ENCODE measurements at regions not wholly inside any gene's neighbourhood (a gene's known extent, or its start where the extent isn't known, plus 50 kb on each side); places are given as distances from the start of the nearest gene placed in this dataset.

DNA sequence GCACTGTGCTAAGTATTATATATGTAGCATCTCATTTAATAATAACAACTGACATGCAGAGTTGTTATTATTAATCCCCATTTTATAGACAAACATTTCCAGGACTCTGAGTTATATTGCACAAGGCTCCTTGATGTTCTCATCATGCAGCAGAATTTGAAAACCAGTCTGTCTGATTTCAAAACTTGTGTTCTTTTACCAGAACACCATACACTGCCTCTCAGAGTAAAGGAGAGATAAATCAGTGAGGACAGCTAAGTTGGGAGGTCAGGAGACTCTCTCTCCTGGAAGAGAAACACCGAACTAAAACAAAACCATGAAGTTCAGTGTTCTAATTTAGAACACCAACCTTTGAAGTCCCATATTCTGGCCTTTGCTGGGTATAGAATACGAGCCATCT lies 92.7 kb upstream of the TNC start:
- DNase-seq: no peak

DNA sequence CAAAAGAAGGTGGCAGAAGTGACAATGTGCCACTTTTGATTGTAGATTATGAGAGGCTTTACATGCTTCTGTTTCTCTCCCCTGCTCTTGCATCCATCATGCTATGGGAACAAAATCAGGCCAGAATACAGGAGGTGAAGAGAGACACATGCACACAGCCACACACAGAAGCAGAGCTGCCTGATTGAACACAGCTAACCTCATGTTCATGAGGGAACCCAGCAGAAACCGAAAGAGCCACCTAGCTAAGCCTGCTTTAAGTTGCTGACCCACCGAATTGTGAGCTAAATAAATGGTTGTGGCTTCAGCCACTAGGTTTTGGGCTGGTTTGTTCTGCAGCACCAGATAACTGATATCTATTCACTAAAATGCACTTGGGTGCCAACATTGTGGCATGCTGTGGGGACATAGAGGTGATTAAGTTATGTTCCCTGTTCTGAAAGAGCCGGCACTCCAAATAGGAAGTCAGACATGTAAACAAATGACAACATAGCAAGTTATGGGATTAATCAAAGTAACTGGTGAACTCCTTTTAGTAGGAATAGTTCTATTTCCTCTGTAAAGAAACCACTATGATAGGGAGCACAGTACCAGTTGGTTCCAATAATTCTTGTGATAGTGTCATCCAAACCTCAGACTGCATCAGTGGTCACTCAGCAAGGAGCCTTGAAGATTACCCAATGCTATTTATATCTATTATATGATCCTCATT lies 93.6 kb upstream of the TNC start:
- no peak for DNase-seq

GRCh38 chr9:115212125-115212605 lies 94.2 kb upstream of the TNC start:
- DNase-seq: no peak

- no peak for DNase-seq
These were observed 94.9 kb upstream of the TNC start for GRCh38 chr9:115212832-115213231.

- no peak for DNase-seq
These were observed 95.9 kb upstream of the TNC start for GRCh38 chr9:115213818-115214334.

DNA sequence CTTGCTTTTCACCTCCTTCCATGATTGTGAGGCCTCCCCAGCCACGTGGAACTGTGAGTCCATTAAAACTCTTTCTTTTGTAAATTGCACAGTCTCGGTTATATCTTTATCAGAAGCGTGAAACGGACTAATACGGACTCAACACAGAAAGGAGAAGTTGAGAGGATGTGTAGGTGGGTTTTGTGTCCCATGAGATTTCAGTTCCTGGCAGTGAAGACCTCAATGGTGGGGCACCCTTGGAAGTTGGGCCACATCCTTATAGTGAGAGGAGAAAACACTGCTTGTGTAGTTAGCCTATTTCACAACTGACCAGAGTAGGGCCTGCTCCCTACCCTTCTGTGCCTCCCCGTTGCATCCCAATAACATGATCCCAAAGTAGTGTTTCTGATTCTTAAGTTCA lies 98.9 kb upstream of the TNC start:
- no peak for DNase-seq

GRCh38 chr9:115220319-115221005 lies 102.5 kb upstream of the TNC start:
- no peak for DNase-seq

- no peak for DNase-seq
These were observed 105.5 kb upstream of the TNC start for GRCh38 chr9:115223471-115223870.

DNA sequence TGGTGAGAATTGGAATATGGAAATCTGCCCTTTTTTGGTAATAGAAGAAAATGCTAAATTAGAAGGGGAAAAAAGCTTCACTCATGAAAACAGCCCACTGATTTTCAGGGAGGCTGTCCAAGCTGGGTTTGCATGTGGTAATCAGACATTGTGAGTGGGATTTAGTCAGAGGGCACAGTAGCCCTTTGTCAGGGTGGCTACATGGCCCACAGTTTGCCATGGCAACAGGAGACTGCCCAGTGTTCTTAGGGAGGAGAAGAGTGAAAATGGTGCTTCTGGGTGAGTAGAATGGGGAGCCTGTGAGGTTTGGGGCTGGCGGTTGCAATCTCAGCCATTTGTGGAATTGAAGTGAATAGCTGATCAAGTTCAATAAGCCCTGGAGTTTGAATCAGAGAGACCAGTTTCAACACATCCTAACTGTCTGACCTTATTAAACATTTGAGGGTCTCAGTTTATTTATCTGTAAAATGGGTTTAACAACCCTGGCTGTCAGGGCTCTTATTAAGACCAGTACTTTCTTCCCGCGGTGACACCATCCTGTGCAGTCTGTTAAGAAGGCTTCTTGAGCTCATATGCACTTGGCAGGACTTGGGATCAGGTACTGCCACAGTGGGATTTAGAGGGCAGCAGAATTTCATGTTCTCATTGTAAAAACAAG lies 107.6 kb upstream of the TNC start:
- no peak for DNase-seq

DNA sequence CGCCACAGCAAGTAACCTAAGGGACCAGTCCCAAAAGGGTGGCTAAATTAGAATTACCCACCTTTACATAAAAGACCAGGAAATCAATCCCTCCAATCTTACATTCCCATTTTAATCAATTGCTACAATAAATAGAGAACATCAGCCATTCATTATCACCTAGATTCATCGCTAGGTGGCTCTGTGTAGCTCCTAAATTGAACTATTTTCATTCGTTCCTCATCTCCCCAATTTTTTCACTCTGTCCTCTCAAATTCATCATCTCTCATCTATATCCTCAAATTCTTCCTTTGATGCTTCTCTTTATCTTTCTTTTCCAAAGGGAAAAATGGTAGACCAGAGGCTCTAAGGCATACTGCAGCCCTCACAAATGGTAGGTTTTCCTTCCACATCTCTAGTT lies 108.2 kb upstream of the TNC start:
- no peak for DNase-seq

DNA sequence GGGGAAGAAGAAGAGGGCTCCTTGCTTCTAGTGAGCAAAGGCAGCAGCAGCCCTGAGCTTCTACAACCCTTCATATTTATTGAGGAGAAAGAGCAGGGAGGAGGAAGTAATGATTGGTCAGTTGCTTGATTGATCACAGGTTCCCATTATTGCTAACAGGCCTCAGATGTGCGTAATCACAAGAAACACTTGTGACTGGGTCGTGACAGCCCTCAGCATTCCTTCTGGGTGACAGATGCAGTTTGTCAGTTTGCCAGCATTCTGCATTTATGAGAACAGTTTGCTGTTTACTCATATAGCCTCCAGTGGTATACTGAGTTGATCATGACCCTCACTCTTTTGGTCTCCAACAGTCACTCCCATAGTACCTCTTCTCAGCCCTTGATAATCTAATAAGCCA lies 111.5 kb upstream of the TNC start:
- DNase-seq: no peak

- no peak for DNase-seq
These were observed 113.1 kb upstream of the TNC start for GRCh38 chr9:115230924-115231515.

DNA sequence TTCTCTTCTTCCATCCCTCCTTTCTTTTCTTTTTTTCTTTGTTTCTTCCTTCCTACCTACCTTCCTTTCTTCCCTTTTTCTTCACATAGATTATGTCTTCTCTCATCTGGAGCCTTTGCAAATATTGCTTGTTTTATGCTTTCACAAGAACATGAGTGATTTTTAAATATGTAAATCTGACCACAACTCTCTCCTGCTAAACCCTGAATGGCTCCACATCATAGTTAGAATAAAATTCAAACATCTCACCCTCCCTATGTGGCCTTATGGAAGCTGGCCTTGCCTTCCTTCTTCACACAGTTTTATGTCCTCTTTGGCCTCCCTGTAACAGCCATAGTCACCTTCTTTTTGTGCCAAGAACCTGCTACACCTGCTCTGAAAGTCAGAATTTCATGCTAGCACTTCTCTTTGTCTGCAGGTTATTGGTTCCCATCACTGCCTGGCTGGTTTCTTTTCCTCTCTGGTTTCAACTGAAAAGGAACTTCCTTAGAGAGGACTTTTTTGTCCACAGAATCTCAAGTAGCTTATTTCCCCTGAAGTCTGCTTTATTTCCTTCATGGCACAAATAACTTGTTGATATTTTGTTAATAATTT lies 114.3 kb upstream of the TNC start:
- no peak for DNase-seq

GRCh38 chr9:115234094-115234493 lies 116.1 kb upstream of the TNC start:
- DNase-seq: no peak

DNA sequence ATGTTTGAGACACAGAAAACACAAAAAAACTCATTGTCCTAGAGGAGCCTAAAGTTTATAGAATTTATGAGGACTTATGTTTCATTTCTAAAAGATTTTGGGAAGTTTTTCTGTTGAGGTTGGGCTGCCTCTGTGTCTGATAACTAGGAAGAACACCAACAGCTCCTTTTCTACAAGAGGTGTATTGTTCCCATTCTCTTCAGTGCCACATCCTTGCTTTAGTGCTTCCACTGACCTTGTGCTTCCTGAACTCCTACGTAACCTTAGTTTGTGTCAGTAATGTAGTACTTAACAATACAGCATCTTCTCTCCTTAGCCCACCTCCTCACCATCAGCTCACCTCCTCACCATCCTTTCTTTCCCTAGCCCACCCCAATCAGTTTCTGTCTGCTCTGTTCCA lies 117.3 kb upstream of the TNC start:
- no peak for DNase-seq

DNA sequence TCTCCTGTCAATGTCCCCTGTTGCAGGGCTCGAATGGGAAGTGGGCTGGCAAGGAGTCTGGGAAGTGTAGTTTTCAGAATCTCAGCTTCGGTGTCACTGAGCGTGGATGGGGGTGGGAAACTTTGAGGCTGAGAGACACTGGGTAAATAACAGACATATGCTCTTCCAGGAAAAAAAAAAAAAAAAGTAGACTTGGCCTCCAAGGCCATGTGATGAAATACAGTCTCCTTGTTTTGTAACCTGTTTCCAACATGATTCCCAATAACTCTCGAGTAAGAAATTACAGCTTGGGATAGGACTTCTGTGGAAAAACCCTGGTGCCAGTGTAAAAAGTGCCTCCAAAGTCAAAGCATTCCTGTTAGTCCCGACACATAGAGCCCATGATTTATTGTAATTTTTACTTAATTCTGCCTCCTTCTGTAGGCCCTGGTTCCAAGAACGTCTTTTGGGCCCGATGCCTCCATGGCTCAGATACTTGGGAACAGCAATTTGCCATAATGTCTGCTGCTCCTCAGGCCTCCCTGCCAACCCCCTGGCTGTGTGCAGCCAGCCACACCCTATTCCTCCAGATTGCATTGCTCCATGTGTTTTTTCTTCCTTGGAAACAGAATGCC lies 119.5 kb upstream of the TNC start:
- no peak for DNase-seq

GRCh38 chr9:115240676-115241075 lies 122.7 kb upstream of the TNC start:
- DNase-seq: no peak

GRCh38 chr9:115241641-115242040 lies 123.7 kb upstream of the TNC start:
- no peak for DNase-seq

DNA sequence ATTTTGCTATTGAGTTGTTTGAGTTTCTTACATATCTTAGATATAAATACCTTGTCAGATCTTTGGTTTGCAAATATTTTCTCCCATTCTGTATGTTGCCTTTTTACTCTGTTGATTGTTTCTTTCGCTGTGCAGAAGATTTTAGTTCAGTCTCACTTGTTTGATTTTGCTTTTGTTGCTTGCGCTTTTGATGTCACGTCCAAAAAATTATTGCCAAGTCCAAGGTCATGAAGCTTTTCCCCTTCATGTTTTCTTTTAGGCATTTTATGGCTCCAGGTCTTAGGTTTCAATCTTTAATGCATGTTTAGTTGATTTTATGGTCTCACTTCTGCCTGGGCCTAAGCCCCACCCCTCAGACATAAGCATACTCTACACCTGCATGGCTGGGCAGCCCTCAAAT lies 131.5 kb upstream of the TNC start:
- DNase-seq: no peak

DNA sequence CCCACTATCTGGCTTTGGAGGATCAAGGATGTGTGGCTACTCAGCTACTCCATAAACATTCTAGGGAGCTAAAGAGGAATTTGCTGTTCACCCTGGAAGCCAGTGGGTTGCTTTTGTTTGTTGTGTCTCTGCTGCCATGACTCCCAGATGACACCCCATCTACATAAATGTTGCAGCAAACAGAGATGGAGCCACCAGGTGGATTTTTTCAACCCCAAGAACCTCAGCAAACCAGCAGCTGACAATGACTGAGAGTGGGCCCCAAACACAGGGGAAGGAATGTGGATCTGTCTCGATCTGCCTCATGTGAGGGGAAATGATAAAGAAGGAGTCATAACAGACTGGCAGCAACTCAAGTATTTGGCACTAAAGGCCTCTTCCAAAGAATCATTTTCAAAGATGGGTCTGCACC lies 132.7 kb upstream of the TNC start:
- DNase-seq: no peak

DNA sequence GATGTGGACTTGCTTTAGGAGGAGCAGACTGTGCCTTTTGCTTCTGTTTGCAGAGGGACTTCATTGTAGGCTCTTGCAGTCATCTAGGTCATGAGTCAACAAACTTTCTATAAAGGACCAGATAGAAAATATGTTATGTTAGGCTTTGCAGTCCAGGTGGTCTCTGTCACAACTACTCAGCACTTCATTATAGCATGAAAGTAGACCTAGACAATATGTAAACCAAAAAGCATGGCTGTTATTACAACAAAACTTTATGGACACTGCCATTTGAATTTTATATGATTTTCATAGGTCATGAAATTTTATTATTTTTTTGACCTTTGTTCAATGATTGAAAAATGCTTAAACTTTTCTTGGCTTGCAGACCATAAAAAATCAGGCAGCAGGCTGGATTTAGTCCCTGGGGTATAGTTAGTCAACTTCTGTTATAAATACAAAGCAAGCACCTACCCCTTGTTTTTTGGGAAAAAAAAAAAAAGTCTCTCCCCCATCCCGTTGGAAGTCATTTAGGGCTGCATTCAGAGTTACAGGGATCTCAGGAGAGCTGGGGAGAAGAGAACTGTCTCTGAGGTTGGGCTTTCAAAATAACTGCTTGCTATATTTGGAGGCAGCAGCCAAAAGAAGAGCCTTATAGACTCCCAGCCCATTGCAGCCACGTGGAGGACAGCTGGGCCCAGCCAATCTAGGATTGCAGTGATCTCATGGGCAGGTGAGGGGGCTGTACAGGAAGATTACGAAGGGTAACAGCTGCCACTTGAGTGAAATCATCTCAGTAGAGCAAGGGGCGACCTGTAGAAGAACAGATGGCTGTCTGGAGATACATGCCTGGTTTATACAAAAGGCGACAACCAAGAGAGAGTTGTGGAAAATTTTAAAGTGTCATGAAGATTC lies 136.6 kb upstream of the TNC start:
- peak; percentile 85 for DNase-seq

GRCh38 chr9:115261656-115262081 lies 143.7 kb upstream of the TNC start:
- DNase-seq: no peak
